ELF-1 (cell line): ENCODE measurements at regions not wholly inside any gene's neighbourhood (a gene's known extent, or its start where the extent isn't known, plus 50 kb on each side); places are given as distances from the start of the nearest gene placed in this dataset.

Experiments
- DNase-seq: peaks from one replicate; pipeline ENCODE4 v3.0.0-alpha.2; 2016; ENCODE audit warnings: low read depth, low spot score

DNA sequence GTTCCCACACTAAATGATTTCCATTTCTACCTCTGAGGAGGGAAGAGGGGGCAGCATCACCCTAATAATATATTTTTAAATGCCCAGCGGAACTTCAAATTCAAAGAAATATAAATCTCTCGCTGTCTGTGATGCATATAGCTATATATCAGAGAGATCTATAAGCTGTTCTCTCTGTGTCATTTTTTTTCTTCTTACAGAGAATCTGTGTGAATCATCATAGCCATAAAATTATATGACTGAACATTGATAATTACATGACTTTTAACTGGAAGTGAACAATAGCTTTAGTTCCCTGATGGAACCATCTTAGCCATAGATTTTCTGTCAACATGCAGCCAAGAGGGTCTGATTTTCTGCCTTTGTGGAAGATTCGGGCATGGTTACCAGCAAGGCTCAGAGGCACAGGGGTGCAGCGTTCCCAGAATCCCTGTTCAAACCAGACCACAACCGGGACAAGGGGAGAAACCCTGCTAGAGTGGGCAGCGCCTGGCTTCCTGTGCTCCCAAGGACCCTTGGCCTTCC lies 93.7 kb upstream of the OSMR start:
- DNase-seq = no peak

DNA sequence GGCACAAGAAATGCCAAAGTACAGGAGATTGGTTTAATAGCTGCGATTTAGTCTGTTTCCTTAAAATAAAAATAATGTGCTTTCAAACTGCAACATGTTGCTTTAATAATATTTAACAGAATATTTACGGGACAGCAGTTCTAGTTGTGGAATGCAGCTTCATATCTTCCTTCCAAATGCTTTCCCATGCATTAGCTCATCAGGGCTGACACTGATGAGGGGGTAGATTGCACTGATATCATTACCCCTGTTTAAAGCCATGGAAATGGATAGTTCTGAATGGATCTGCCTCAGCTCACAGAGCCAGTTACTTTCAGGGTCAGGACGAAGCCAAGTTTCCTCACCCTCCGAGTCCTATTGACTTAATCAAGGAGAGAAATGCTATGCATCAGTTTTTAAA lies 93.2 kb upstream of the OSMR start:
- no peak for DNase-seq

DNA sequence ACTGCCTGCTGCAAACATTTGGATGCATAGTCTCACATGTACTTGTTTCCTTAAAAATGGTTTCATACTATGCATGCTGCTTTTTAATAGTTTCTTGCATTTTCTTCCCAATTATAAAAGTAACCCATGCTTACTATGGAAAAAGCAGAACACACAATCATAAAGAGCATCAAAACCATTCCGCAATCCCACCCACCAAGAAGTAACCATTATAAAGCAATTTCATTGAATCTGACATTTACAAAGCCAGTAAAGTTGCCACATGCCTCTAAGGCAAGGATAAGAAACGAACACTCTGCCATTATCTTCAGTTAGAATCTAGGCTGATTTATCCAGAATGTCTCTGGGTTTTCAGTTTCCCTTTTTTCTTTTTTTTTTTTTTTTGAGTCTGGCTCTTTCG lies 92.7 kb upstream of the OSMR start:
- DNase-seq = no peak

DNA sequence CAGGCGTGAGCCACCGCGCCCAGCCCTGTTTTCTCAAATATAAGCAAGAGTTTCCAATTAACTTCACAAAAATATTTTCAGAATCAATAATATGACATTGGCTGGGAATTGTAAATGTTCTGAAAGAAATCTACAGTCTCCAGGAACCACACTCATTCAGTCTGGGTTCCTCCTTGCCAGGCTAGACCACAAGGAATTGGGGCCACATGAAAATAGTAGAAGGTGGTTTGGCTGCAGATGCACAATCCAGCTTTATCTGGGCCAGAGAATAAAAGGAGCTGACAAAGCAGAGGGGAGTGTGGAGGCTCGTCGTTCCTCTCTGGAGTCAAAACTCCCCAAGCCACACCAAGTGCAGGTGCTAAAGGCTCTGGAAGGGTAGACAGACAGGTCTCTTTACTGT lies 92.0 kb upstream of the OSMR start:
- no peak for DNase-seq

DNA sequence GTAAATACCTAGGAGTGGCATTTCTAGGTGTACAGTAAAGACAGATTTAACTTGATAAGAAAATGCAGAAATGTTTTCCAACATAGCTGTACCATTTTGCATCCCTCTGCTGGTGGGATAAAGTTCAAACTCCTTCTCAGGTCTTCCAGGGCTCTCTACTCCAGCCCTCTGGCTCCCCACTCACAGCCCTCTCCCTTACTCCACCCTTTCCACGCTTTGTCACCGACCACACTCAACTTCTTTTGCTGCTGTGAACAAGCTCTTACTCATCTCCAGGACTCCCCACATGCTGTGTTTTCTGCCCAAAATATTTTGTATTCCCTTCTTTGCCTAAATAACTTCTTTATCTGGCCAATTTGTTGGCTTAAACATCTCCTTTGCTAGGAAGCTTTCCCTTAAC lies 90.6 kb upstream of the OSMR start:
- no peak for DNase-seq

DNA sequence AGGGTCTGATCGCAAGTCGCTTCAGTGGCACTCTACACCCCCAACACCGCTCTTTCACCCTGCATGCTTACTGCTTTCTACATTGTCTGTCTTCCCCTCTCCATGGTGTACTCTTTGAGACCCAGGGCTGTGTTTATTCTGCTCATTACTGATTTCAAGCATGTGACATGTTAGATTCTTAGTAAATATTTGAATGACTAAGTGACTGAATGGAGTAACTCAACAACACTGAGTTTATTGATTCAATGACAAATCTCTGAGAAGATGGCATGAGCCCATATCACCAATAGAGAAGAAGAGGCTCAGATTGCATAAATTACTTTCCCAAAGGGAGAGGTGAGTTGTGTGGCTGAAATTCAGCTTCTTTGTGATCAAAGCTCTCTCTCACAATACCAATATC lies 89.7 kb upstream of the OSMR start:
- DNase-seq = no peak

DNA sequence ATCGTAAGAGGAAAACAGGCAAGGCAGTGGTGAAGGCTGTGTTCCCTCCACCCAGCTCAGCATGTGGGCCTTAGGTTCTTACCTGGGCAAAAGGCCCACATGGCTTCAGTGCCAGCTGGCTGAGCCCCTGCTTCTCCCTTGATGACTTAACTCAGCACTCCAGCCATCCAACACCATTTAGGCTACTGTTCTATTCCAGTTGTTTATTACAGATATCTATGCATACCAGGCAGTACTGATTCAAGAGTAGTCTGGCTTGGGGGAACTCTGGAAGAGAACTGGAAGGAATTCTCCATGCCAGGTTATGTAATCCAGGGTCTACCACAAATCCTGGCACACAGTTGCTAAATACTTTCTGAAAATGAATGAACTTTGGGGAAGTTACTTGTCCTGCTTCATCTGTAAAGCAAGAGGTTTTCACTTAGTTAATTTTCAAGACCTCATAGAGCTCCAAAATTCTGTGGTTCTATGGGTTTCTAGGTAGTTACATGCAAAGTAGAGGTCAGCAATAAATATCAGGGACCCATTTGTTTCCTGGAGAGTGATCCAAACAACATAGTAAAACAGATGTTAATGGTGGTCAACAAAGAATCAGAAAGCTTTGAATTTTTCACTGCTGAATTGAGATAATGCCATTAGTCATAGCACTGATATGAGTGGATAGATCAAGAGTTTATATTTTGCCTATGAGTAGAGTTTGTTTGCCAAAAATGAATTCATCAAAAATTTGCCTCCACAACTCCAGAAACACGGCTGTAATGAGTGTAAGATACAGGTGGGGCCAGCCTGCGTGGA lies 88.2 kb upstream of the OSMR start:
- no peak for DNase-seq

DNA sequence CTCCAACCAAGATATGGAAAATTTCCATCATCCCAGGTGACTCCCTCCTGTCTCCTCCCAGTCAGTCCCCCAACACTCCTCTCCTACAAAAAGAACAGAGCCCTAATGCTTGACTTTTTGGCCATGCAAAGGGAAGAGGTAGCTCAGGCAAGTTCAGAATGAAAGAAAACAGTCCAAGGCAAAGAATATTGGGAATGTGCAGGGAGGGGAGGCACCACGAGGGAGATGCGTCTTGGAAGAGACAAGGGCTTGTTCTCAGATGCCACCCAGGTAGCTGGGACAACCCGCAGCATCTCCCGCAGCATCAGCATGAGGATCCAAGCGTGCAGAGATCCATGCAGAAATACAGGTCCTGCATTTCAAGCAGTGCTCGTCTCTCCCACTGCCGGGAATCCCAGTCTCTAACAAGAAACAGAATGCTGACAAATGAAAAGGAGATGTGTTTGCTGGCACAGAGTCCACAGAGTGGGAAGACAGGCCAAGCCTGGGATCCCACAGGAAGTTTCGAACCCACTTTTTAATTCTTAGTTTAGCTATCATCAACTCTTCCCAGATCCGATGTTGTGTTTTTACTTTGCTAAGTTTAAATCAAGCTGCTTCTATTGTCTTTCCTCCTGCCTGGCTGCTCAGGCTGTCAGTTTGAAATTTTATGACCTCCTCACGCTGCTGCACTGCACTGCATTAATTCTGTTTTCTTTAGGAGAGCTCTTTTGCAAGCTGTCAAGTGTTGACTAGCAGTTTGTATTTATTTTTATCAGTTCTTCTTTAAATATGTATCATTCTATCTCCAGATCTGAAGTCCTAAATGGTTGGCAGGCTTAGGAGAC lies 86.8 kb upstream of the OSMR start:
- DNase-seq = no peak

DNA sequence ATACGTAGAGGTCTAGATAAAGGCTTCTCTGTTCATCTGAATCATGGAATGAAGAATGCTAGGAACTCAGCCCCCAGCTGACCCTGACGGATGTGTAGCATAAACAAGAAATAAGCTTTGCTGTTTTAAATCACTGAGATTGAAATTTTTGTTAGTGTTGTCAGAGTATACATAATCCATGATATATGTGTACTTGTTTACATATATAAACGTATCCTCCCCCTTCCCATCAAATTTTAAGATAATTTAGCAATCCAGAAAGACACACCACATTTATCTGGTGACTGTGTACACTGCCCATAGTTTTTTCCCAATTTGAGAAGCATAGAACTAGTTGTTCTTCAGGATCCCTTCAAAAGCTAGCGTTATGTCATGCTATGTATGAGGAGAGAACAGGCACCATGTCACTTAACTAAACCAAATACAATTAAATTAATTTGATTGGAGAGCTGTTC lies 80.8 kb upstream of the OSMR start:
- DNase-seq = no peak

DNA sequence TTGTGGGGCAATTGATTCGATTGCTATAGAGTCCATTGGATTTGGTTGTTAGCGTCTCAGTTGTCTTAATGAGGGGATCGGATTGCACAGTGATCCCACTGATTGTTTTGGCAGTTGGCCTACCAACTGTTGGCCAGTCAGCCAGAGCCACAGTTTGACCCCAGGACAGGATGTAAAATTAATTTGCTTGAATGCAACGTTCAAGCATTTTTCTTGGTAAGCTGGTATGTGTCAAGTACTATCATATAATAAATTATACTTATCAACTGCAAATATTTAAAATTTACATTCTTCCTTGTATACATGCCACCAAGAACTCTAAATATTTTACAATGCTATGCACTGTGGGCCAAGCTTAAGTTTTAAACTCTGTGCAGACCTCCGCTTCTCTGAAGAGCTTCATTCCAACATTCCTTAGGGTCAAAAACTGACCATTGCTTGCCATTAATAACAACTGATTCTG lies 80.4 kb upstream of the OSMR start:
- DNase-seq = no peak

DNA sequence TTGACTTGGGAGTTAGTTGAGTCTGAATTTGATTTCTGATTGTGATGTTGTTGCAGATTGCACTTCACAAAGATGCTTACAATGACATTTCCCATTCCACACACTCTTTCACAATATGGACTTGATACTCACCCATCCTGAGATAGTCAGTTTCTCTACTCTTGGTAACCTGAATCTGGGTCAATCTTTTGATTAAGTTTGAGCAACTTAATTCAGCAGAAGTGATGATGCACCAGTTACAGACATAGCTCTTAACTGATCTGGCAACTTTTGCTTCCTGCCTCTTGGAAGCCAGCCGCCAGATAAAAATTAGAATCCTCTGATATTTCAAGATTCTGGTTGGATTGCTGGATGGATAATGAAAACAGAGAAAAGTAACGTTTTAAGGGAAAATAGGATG lies 79.7 kb upstream of the OSMR start:
- DNase-seq = no peak

DNA sequence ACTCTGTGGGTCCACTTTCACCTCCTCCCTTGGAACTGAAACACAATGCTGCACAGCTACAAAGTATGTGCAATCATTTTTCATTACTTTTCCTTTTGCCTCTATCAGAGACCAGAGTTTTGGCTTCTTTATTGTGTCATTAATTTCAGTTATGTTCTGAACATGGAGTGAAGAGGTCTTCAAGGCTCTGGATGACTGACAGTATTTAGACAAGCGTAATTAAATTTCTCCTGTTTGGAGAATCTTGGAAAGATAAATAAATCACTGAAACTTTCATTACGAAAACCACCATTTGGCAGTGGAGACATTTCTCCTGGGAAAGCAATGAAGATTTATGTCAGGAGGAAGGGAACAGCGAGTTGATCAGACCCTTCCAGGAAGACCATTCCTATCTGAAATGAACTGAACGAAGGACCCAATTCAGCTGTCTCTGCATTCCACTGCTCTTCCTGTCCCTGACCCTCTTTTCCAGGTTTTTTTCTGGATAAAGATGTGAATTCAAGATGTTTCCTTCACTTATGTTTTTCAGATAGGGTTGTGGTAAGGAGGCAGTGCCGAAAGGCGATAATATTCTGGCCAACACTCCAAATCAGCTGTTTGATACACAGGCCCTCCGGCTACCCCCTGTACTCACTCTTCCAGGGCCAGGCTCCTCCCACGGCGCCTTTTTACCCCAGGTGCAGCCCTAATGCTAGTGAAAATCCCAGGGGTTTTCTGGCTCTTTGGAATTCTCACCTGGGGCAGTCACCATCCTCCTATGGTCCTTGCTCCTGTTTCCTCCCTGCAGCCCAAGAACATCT lies 77.2 kb upstream of the OSMR start:
- DNase-seq = no peak

DNA sequence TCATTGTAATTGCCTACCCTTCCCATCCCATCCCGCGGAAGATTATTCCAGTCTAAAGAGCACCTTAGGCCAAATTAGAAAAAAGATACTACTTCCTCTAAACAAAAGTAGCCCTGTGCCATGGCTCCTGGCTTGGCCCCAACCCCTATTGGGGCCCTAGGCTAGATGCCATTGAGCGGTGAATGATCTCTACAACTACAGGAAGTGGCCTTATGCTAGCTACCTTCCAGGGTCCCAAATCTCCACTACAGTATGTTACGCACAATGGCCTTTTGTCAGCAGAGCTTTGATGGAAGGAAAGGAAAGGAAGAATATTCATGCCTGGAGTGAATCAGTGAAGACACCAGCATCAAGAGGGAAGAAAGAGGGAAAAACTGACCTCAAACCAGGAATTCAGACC lies 73.3 kb upstream of the OSMR start:
- no peak for DNase-seq

DNA sequence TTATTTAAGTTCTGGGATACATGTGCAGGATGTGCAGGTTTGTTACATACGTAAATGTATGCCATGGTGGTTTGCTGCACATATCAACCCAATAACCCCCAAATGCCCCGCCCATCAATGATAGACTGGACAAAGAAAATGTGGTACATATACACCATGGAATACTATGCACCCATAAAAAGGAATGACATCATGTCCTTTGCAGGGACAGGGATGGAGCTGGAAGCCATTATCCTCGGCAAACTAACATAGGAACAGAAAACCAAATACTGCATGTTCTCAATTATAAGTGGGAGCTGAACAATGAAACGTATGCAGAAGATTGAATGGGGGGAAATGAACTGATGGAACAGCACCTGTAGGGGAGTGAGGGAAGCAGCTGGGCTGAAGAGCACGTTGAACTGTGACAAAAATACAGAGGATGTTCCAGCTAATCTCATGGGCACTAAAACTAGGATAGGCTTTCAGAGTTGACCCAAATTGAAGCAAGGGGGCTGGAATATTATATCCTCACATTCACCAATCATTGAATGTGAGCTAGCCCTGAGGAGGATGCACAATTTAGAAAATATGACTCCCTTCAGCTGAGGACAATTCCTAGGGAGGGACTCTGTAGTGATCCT lies 70.5 kb upstream of the OSMR start:
- no peak for DNase-seq

DNA sequence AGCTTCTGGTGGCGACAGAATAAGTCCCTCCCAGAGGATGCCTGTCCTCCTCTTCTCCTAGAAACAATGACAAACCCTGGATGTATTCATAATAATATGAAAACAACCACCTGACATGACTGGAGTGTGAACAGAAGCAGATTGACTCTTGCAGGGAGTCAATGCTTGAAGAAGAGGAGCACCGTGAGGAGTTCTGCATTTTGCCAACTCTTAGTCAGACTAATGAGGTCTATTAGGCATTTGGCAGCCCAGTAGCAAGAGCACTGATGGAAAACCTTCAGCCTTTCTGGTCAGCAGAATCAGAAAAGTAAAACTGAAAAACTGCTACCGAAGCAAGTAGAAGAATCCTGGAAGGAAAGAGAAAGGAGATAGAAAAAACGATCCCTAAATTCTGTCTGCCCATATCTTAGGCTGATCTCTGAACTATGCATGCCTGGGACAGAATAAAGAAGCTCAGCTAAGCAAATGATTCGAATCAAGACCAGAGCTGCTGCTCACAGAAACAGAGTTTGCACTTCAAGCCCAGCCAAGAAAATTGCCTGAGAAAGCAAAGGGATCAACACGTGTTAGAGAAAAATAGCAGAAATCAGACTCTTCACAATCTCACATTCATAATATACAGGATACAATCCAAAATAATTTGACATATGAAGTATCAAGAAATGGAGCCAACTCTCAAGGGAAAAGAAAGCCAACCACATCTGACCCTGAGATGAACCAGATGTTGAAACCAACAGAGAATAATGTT lies 69.5 kb upstream of the OSMR start:
- no peak for DNase-seq

DNA sequence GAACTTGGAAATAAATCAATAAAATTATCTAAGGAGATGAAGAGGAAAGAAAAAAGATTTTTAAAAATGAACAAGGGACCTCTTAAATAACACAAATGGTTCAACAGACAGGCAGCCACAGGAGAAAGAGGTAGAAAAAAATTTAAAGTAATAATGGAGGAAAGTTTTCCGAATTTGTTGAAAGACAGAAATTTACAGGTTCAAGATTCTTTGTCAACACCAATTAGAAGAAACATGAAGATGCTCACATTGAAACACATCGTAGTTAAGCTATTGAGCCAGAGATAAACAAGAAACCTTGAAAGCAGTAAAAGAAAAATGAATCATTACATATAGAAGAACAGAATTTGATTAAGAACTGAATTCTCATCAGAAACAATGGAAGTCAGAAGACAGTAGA lies 68.7 kb upstream of the OSMR start:
- no peak for DNase-seq

DNA sequence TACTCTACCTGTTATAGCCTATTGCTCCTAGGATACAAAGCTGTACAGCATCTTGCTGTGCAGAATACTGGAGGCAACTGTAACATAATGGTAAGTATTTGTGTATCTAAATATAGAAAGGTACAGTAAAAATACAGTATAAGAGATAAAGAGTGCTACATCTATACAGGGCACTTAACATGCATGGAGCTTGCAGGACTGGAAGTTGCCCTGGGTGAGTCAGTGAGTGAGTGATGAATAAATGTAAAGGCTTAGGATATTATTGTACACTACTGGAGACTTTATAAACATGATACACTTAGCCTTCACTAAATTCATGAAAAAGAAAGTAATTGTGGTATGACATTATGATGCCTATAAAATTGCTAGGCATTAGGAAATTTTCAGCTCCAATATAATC lies 65.5 kb upstream of the OSMR start:
- no peak for DNase-seq

DNA sequence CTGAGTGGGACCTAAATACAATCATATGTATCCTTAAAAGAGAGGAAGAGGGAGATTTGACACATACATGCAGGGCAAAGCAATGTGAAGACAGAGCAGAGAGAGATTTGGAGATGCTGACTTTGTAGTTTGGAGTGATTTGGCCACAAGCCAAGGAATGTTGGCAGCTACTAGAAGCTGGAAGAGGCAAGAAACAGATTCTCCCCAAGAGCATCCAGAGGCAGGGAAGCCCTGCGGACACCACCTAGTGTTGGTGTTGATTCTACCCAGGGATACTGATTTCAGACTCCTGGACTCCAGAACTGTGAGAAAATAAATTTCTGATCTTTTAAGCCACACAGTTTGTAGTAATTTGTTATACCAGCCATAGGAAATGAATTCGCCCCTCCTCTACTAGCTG lies 64.9 kb upstream of the OSMR start:
- DNase-seq = no peak

DNA sequence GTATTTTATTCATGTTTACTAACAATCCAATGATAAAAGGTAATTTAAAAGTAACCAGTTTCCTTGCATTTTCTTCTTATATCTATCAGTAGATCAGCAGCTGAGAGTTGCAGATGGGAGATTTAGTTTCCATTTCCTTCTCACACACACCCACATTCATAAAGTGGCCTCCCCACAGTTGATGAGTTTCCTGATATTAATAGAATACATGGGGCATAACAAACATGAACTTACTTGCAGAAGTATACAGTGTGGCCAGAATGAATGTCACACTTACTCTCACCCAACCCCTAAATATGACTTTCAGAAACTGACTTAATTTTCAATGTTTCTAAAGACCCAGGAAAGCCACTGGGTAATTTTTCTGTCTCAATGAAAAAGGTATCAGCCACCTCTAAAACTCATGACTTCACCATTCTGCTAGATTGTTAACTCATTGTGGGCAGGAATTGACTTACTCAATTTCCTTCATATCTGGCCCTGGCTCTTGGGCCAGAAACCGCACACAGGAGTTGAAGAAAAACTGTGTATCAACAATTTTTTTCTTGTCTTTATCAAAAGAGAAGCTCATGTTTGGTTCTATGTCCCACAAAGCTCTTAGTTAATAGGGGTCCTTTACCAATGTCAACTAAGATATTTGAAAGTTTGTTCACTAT lies 63.5 kb upstream of the OSMR start:
- no peak for DNase-seq

DNA sequence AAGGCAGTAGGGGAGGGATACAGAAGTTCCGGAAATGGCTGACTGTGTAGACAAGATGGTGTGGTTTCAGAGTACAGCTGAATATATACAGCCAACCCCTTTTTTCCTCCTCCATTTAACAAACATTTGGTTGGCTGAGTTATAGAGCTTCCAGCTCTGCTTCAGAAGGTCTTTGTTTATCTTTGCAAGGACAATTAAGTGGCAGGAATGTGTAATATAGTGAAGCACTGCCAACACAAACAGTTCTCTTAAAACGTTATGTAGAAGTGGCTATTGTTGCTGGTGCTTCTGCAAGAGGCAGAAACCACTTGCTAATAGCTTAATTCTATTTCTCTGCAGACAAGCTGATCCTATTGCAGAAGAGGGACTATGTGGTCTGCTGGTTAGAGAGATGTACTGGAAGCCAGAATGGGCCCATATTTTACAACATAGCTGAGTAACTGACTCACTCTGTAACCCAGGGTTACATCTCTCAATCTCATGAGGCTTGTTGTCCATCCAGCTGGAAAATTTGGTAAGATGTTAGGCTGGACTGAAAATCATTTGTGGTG lies 62.7 kb upstream of the OSMR start:
- no peak for DNase-seq
